ENCODE measurements at regions not wholly inside any gene's neighbourhood (a gene's known extent, or its start where the extent isn't known, plus 50 kb on each side); places are given as distances from the start of the nearest gene placed in this dataset.
"Not testable (repeated sequence)": the region's sequence is repeated elsewhere in the genome, so short reads cannot be mapped to it uniquely, and the experiment has no call there.

DNA sequence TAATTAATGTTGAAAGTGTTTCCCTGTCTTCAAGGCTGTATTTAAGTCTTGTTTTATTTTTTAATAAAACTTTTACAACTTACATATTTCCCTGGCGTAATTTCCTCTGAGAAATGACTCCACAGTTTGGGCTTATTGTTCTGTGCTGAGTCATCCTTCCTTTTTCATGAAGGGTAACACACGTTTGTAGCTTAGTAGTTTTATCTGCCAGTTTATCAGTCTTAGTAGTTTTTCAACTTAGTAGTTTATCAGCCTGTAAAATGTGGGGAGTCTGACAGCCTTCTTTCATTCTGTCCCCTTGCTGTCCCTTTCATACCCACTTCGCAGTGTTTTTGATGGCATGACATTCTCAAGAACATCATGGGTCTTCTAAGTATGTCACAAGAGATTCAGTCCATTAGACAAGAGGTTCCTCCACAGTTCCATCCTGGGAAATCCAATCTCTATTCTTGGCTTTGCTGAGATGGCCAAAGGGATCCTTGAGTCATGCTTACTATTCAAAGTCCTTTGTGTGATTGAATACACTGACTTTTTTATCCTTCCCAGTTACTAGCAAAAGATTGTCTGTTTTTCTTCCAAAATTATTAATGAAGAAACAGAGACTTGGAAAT, 60.0 kb upstream of the SGPP2 start:
- no peaks in the 10 kb centered on the region for H3K4me1 ChIP-seq (ENCODE audit: control insufficient read depth in 5 of 5, insufficient read depth in 5 of 5, low read length in 5 of 5)
- H3K27ac ChIP-seq (ENCODE audit: low read depth, low read length), result no peak overlapping the region
- no peaks in the 10 kb centered on the region for H3K27me3 ChIP-seq (ENCODE audit: control insufficient read depth in 5 of 5, insufficient read depth in 4 of 5, low read length in 5 of 5)
- peaks cover 0 to under 1% (median 0%) of the 10 kb centered on the region in 5 donors for H3K9me3 ChIP-seq (ENCODE audit: control insufficient read depth in 5 of 5, low read length in 5 of 5)
- no peak overlapping the region for H3K4me3 ChIP-seq (ENCODE audit: low read depth in 1 of 5, low read length in 5 of 5)
- H3K9ac ChIP-seq (ENCODE audit: low read length in 5 of 5), result no peak overlapping the region
- no peaks in the 10 kb centered on the region for H3K36me3 ChIP-seq (ENCODE audit: control insufficient read depth in 5 of 5, insufficient read depth in 5 of 5, low read length in 5 of 5)

- H3K36me3 ChIP-seq (ENCODE audit: control insufficient read depth in 5 of 5, insufficient read depth in 5 of 5, low read length in 5 of 5); H3K4me3 ChIP-seq (ENCODE audit: low read depth in 1 of 5, low read length in 5 of 5); H3K4me1 ChIP-seq (ENCODE audit: control insufficient read depth in 5 of 5, insufficient read depth in 5 of 5, low read length in 5 of 5); H3K27me3 ChIP-seq (ENCODE audit: control insufficient read depth in 5 of 5, insufficient read depth in 4 of 5, low read length in 5 of 5); H3K27ac ChIP-seq (ENCODE audit: low read depth, low read length); H3K9ac ChIP-seq (ENCODE audit: low read length in 5 of 5): not testable (repeated sequence)
- H3K9me3 ChIP-seq (ENCODE audit: control insufficient read depth in 5 of 5, low read length in 5 of 5), result peaks cover 0 to 12% (median 4%) of the 10 kb centered on the region in 5 donors
These were observed 56.1 kb upstream of the SGPP2 start for GRCh38 chr2:222368280-222368679.

DNA sequence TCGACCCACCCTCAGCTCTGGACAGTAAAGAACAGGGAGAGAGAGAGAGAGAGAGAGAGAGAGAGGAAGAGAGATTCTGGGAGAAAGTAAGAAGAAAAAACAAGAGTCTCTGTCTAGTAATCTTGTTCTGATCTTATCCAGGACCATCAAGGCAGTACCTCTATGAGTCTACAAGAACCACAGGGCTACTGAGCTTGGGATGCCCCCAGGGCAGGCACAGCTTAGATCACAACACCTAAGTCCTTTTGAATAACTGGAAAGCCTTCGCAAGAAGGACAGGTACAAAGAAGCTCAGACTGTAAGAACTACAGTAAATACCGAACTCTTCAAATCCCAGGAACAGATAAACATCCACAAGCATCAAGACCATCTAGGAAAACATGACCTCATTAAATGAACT, 51.4 kb upstream of the SGPP2 start:
- Histone ChIP-seq H3K9ac (ENCODE audit: low read length in 5 of 5) (no peak overlapping the region), H3K4me1 (ENCODE audit: control insufficient read depth in 5 of 5, insufficient read depth in 5 of 5, low read length in 5 of 5) (no peaks in the 10 kb centered on the region), H3K27me3 (ENCODE audit: control insufficient read depth in 5 of 5, insufficient read depth in 4 of 5, low read length in 5 of 5) (peaks cover 0 to 3% (median 0%) of the 10 kb centered on the region in 5 donors)

More for the DNA sequence above, 51.4 kb upstream of the SGPP2 start:
- Histone ChIP-seq H3K4me3 (ENCODE audit: low read depth in 1 of 5, low read length in 5 of 5) (peak overlapping the region in 1 of 5 donors; percentile 16), H3K9me3 (ENCODE audit: control insufficient read depth in 5 of 5, low read length in 5 of 5) (peaks cover 0 to 15% (median 4%) of the 10 kb centered on the region in 5 donors), H3K27ac (ENCODE audit: low read depth, low read length) (no peak overlapping the region), H3K36me3 (ENCODE audit: control insufficient read depth in 5 of 5, insufficient read depth in 5 of 5, low read length in 5 of 5) (no peaks in the 10 kb centered on the region)
